Skin epidermis (tissue), 12 donors: ENCODE measurements at regions not wholly inside any gene's neighbourhood (a gene's known extent, or its start where the extent isn't known, plus 50 kb on each side); places are given as distances from the start of the nearest gene placed in this dataset.
"Not testable (repeated sequence)": the region's sequence is repeated elsewhere in the genome, so short reads cannot be mapped to it uniquely, and the experiment has no call there.

ENCODE experiments used
- H3K27ac ChIP-seq, 21 experiments: fragments of 200-600 bp; sonication (generic) in 11 of 21; one replicate each; pipeline ENCODE4 v1.5.0; 2020; ENCODE audit warnings: mild to moderate bottlenecking in 3 of 21, inconsistent platforms in 2 of 21, moderate library complexity in 2 of 21
- H3K4me3 ChIP-seq, 7 experiments: fragments of 200-600 bp; sonication (generic) in 2 of 7; one replicate each; pipeline ENCODE4 v1.5.0; 2020; ENCODE audit warnings: inconsistent platforms in 2 of 7, mild to moderate bottlenecking in 2 of 7, moderate library complexity in 1 of 7

- no peak overlapping the region for H3K4me3 ChIP-seq
- no peak overlapping the region for H3K27ac ChIP-seq
Measured at GRCh38 chr2:160753331-160753654, 259.7 kb upstream of the RBMS1 start.

- H3K27ac ChIP-seq = no peak overlapping the region
- H3K4me3 ChIP-seq = no peak overlapping the region
Measured at GRCh38 chr2:160753960-160754359, 260.4 kb upstream of the RBMS1 start.

- no peak overlapping the region for H3K4me3 ChIP-seq
- H3K27ac ChIP-seq = no peak overlapping the region
Measured at GRCh38 chr2:160756481-160756880, 262.9 kb upstream of the RBMS1 start.

- H3K27ac ChIP-seq, H3K4me3 ChIP-seq: not testable (repeated sequence)
Measured at GRCh38 chr2:160762493-160763128, 269.0 kb upstream of the RBMS1 start.

- no peak overlapping the region for H3K27ac ChIP-seq
- no peak overlapping the region for H3K4me3 ChIP-seq
Measured at GRCh38 chr2:160783474-160783873, 289.9 kb upstream of the RBMS1 start.

- Histone ChIP-seq H3K4me3 (no peak overlapping the region), H3K27ac (no peak overlapping the region)
Measured at GRCh38 chr2:160784034-160784433, 290.4 kb upstream of the RBMS1 start.

GRCh38 chr2:160790738-160791137 lies 297.1 kb upstream of the RBMS1 start:
- no peak overlapping the region for H3K27ac ChIP-seq

GRCh38 chr2:160791884-160792283 lies 298.3 kb upstream of the RBMS1 start:
- Histone ChIP-seq H3K4me3 (no peak overlapping the region), H3K27ac (no peak overlapping the region)

More at GRCh38 chr2:160790738-160791137, 297.1 kb upstream of the RBMS1 start:
- H3K4me3 ChIP-seq = no peak overlapping the region

GRCh38 chr2:160792837-160793236 lies 299.2 kb upstream of the RBMS1 start:
- Histone ChIP-seq H3K4me3 (no peak overlapping the region), H3K27ac (no peak overlapping the region)

- Histone ChIP-seq H3K4me3 (no peak overlapping the region), H3K27ac (no peak overlapping the region)
Measured at GRCh38 chr2:160794926-160795325, 301.3 kb upstream of the RBMS1 start.

- Histone ChIP-seq H3K27ac (no peak overlapping the region), H3K4me3 (no peak overlapping the region)
Measured at GRCh38 chr2:160803881-160804280, 310.3 kb upstream of the RBMS1 start.

GRCh38 chr2:160810406-160810805 lies 316.8 kb upstream of the RBMS1 start:
- Histone ChIP-seq H3K27ac (no peak overlapping the region), H3K4me3 (no peak overlapping the region)

- Histone ChIP-seq H3K4me3 (no peak overlapping the region), H3K27ac (peak overlapping the region in 1 of 21 experiments; percentile 12)
Measured at GRCh38 chr2:160812830-160813505, 319.4 kb upstream of the RBMS1 start.

- Histone ChIP-seq H3K27ac (peak overlapping the region in 1 of 21 experiments; percentile 12), H3K4me3 (no peak overlapping the region)
Measured at GRCh38 chr2:160813506-160813858, 319.9 kb upstream of the RBMS1 start.

- Histone ChIP-seq H3K4me3 (no peak overlapping the region), H3K27ac (no peak overlapping the region)
Measured at GRCh38 chr2:160816916-160817499, 323.4 kb upstream of the RBMS1 start.

GRCh38 chr2:160820691-160821090 lies 327.1 kb upstream of the RBMS1 start:
- Histone ChIP-seq H3K27ac (no peak overlapping the region), H3K4me3 (no peak overlapping the region)

GRCh38 chr2:160822006-160822405 lies 328.4 kb upstream of the RBMS1 start:
- Histone ChIP-seq H3K27ac (no peak overlapping the region), H3K4me3 (no peak overlapping the region)

- H3K27ac ChIP-seq = no peak overlapping the region
Measured at GRCh38 chr2:160825433-160825832, 331.8 kb upstream of the RBMS1 start.

GRCh38 chr2:160826496-160826895 lies 332.9 kb upstream of the RBMS1 start:
- no peak overlapping the region for H3K4me3 ChIP-seq
- H3K27ac ChIP-seq = no peak overlapping the region

More at GRCh38 chr2:160825433-160825832, 331.8 kb upstream of the RBMS1 start:
- no peak overlapping the region for H3K4me3 ChIP-seq

GRCh38 chr2:160828076-160828475 lies 332.2 kb upstream of the TANK start:
- H3K27ac ChIP-seq = no peak overlapping the region
- H3K4me3 ChIP-seq = no peak overlapping the region

GRCh38 chr2:160832381-160832780 lies 327.8 kb upstream of the TANK start:
- not testable (repeated sequence) for H3K27ac ChIP-seq, H3K4me3 ChIP-seq
